ENCODE measurements at regions not wholly inside any gene's neighbourhood (a gene's known extent, or its start where the extent isn't known, plus 50 kb on each side); places are given as distances from the start of the nearest gene placed in this dataset.

GRCh38 chr2:172658945-172659344 lies 76.7 kb upstream of the RAPGEF4 start:
- no peak for DNase-seq

- no peak for DNase-seq
Observed at GRCh38 chr2:172662099-172662498, 73.5 kb upstream of the RAPGEF4 start.

DNA sequence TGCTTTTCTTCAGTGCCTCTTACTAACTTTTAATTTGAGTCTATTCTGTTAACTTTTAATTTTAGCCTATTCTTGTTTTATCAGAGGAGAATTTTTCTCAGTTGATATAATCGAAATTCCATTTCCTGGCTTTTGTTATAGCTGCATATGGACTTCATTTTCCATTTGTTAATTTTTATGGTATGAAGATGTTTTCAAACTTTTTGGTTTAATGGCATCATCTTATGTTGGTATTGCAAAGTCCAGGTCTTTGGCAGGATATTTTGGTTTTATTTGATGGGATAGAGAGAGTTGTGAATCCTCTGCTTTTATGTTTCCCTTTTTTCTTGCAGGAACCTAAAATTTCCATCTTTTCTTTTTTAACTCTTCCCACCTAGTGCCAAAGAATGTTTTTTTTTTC lies 70.9 kb upstream of the RAPGEF4 start:
- DNase-seq, result no peak

GRCh38 chr2:172667581-172668325 lies 67.9 kb upstream of the RAPGEF4 start:
- DNase-seq, result peak; percentile 1

DNA sequence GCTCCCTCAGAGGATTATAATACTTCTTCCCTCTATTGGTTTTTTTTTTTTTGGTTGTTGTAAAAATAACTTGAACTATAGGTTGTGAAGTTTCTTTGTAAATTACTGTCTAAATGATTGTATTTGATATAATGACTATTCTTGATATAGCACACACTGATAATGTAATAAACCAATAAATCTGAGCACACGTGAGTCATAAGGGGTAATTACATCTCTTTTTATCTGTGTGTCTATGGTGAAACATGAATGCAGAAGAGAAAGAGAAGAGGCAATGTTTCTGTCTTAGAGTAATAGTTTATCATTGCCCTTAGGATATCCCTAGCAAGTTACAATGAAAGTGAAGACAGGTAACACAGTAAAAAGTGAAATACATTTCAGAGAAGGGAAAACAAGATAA lies 64.1 kb upstream of the RAPGEF4 start:
- DNase-seq, result no peak

- DNase-seq, result no peak
Observed at GRCh38 chr2:172672114-172672513, 63.5 kb upstream of the RAPGEF4 start.

DNA sequence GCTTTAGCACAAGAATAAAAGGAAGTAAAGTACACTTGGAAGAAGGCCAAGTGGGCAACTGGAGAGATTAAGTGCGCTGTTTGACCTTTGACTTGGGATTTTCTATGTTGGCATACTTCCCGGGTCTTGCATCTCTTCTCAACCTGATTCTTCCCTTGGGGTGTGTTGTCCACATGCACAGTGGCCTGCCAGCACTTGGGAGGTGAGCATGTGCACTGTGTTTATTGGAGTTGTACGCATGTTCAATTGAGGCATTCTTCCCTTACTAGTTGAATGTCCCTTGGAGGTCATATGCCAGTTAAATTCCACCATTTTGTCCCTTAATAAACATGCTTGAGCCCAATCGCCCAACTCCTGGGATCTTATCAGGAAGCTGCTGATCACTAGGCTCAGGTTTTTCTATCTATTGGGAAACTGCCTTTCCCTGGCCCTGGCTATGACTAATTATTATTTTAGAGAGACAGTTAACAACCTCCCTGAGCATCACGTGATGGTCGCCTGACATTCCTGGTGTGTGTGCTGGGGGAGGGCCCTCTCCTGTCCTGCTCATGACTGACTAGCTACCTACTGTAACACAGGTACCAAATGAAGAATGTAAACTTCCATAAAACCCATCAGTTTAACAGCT lies 62.5 kb upstream of the RAPGEF4 start:
- no peak for DNase-seq

DNA sequence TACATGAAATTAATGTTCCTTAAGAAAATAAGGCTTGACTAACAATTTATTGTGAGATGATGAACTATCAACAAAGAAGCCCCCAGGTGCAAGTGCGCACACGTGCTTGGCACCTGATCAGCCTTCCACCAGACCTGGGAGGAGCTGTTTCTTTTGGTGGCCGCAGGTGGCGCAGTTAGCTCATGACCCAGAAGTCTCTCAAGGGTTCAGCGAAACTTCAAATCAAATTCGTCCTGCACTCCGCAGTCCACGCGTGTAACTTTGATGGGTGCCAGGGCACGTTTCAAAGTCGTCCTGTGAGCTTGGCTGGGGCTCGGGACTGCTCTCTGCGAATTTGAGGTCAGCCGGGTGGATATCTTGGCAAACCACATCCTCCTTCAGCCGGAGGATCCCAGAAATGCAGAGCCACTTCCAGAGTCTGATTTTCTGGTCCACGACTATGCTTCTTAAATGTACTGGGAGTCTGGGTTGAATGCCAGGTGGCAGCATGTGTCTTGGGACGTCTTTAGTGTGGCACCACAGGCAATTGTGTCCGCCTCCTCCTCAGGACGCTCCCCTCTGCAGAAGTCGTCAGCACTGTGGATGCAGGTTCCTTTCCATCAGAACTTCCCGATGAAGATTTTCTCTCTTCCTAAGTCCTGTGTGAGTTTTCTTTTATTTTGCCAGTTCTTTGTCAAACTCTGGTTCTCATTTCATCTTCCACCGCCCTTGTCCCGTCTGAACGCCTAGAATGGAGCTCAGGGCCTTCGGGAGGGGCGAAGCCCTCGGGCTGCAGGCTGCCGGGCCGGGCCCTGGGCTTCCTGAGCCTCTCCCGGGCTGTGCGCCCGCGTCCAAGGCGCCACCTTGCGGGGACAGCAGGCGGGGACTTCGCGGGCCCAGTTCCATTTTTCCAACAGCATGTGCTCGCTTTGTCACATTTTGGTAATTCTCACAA lies 61.3 kb upstream of the RAPGEF4 start:
- peak; percentile 34 for DNase-seq

- DNase-seq, result no peak
Observed at GRCh38 chr2:172674968-172675303, 60.7 kb upstream of the RAPGEF4 start.

DNA sequence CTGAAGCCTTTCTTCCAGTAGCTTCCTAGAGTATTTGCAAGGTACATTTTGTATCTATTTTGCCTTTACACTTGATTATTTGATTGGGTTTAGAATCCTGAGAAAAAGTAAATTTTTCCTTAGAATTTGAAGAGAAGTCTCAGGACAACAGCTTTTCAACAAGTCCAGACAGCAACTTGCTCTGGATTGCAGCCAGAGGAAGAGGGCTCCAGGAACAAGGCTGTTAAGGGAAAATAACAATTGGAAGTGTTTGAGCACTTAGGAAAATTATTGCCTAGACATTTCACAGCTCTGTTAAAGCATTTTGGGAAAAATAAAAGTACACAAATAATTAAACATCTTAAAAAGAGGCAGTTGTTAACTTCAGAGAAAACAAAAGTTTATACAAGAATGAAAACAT lies 58.3 kb upstream of the RAPGEF4 start:
- no peak for DNase-seq

GRCh38 chr2:172680436-172681068 lies 55.1 kb upstream of the RAPGEF4 start:
- DNase-seq, result no peak

DNA sequence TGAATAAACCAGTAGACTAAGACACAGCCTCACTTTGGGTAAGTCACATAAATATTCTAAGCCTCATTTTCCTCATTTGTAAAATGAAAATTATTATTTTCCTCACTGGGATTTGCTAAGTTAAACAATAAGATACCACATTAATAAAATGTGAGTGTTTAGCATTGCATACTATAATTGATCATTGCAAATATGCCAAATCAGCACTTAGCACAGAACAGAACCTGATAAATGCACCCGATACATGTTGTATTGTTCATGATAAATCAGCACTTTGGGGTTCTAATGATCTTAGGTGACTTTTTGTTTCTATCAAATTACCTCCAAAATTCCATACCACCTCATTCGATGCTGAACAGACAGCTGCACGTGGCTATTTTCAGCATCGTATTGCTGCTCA lies 50.2 kb upstream of the RAPGEF4 start:
- DNase-seq, result no peak

Data from inflammatory macrophage treated with lipopolysaccharide for 4 hours (primary cell).